K562 (cell line): ENCODE measurements at regions not wholly inside any gene's neighbourhood (a gene's known extent, or its start where the extent isn't known, plus 50 kb on each side); places are given as distances from the start of the nearest gene placed in this dataset.

Source experiments
- ATAC-seq: fragments of 200-7000 bp; cut with Tn5 transposase; 3 replicates; pipeline ENCODE4 v1.9.1; 2020; ENCODE audit warnings: moderate library complexity
- BruUV-seq: library from RNA; stranded (reverse); fragments of 400-500 nt; replicated peaks from 2 replicates; lab custom pipeline; 2021; lab: Mats Ljungman, UMichigan
- CTCF ChIA-PET: fragments of 300-600 bp; formaldehyde crosslinking; extraction: SDS; loops from one replicate; lab custom pipeline; 2021; ENCODE audit warnings: low intra/inter-chr PET ratio; lab: Yijun Ruan, JAX
- POLR2A ChIA-PET: fragments of 300-600, 350-650 bp; sonication (Branson Sonifier 250); formaldehyde crosslinking; extraction: SDS; loops from one replicate; lab custom pipeline; 2021; ENCODE audit warnings: antibody characterized with exemption, inconsistent platforms; lab: Yijun Ruan, JAX
- DNase-seq, 4 experiments: peaks; one replicate each; pipeline versions ENCODE4 v3.0.0 to v3.0.0-alpha.2; 2011 to 2018; ENCODE audit warnings: low spot score in 3 of 4, mixed read lengths in 3 of 4; ENCODE audit errors: extremely low read depth in 1 of 4
- FAIRE-seq: peaks from 2 replicates; lab custom pipeline; 2011; peaks lifted over from hg19 to GRCh38; lab: Jason Lieb, UNC
- H2AFZ ChIP-seq: 2 replicates; pipeline ENCODE4 v1.6.0; 2011; ENCODE audit warnings: low read depth, low read length, control low read depth, inconsistent platforms
- H3K27ac ChIP-seq: fragments of 200-600 bp; 3 replicates; pipeline ENCODE4 v1.8.0; 2011; ENCODE audit warnings: low read depth, mild to moderate bottlenecking, control low read depth, inconsistent platforms, low read length, moderate library complexity, mixed read lengths; ENCODE audit errors: extremely low read depth
- H3K27me3 ChIP-seq, 2 experiments: fragments of 300-600 bp in 1 of 2; 2 replicates in 1 of 2; 3 replicates in 1 of 2; pipeline versions ENCODE4 v1.6.0 to v1.8.0; 2011; ENCODE audit warnings: inconsistent platforms in 2 of 2, low read length in 2 of 2, mild to moderate bottlenecking in 1 of 2, mixed read lengths in 1 of 2, moderate library complexity in 1 of 2; ENCODE audit not compliant: control insufficient read depth in 2 of 2, insufficient read depth in 2 of 2
- H3K36me3 ChIP-seq: fragments of 300-600 bp; 3 replicates; pipeline ENCODE4 v1.8.0; 2011; ENCODE audit warnings: mild to moderate bottlenecking, low read length, inconsistent platforms; ENCODE audit not compliant: control insufficient read depth, insufficient read depth
- H3K4me1 ChIP-seq, 2 experiments: fragments of 200-600 bp in 1 of 2; replicated peaks in 1 of 2; 2 replicates in 1 of 2; 3 replicates in 1 of 2; pipeline versions ENCODE4 v1.5.1 to v1.8.0; 2011; ENCODE audit warnings: inconsistent platforms in 2 of 2, low read length in 2 of 2, mild to moderate bottlenecking in 1 of 2, mixed read lengths in 1 of 2, moderate library complexity in 1 of 2; ENCODE audit not compliant: control insufficient read depth in 2 of 2, insufficient read depth in 2 of 2
- H3K4me2 ChIP-seq: 2 replicates; pipeline ENCODE4 v1.6.1; 2011; ENCODE audit warnings: low read length, control low read depth, inconsistent platforms, mixed read lengths; ENCODE audit not compliant: insufficient read depth
- H3K4me3 ChIP-seq: fragments of 200-600 bp; sonication (generic), shearing (Covaris generic); 2 replicates; pipeline ENCODE4 v1.5.1; 2016; ENCODE audit warnings: control low read depth, inconsistent platforms
- H3K79me2 ChIP-seq: fragments of 200-600 bp; 3 replicates; pipeline ENCODE4 v1.8.0; 2011; ENCODE audit warnings: low read length, inconsistent platforms; ENCODE audit not compliant: control insufficient read depth, insufficient read depth
- H3K9ac ChIP-seq, 2 experiments: 2 replicates each; pipeline versions ENCODE4 v1.6.0 to v1.6.1; 2011; ENCODE audit warnings: low read depth in 2 of 2, low read length in 2 of 2, control low read depth in 1 of 2, inconsistent platforms in 1 of 2, mild to moderate bottlenecking in 1 of 2, mixed read lengths in 1 of 2; ENCODE audit not compliant: insufficient read depth in 1 of 2
- H3K9me1 ChIP-seq: one replicate; pipeline ENCODE4 v1.6.0; 2011; ENCODE audit warnings: inconsistent platforms, mild to moderate bottlenecking, low read length, moderate library complexity; ENCODE audit not compliant: control insufficient read depth, insufficient read depth
- H3K9me3 ChIP-seq: replicated peaks from 2 replicates; pipeline ENCODE4 v1.5.1; 2011; ENCODE audit warnings: low read depth, low read length, inconsistent platforms; ENCODE audit not compliant: control insufficient read depth, insufficient read depth
- H4K20me1 ChIP-seq: replicated peaks from 2 replicates; pipeline ENCODE4 v1.6.1; 2011; ENCODE audit warnings: low read length, inconsistent platforms, mixed read lengths; ENCODE audit not compliant: control insufficient read depth, insufficient read depth
- CC2D1A ChIP-seq: fragments of 450-650 bp; IDR thresholded peaks from 2 replicates; pipeline ENCODE4 v1.6.1; 2017; ENCODE audit warnings: mild to moderate bottlenecking
- CTBP1 ChIP-seq: fragments of 450-650 bp; IDR thresholded peaks from 2 replicates; pipeline ENCODE4 v1.6.1; 2016; ENCODE audit warnings: borderline replicate concordance
- EP400 ChIP-seq: fragments of 450-650 bp; IDR thresholded peaks from 2 replicates; pipeline ENCODE4 v1.6.1; 2017; ENCODE audit warnings: antibody characterized with exemption, mild to moderate bottlenecking, moderate library complexity
- FUS ChIP-seq: fragments of 200-400 bp; formaldehyde crosslinking; optimal IDR thresholded peaks from 2 replicates; pipeline ENCODE3; 2017; ENCODE audit warnings: low read depth, low read length
- GTF2E2 ChIP-seq: fragments of 200-800 bp; sonication (Bioruptor generic); IDR thresholded peaks from 2 replicates; pipeline ENCODE4 v1.6.1; 2016; ENCODE audit warnings: missing genetic modification characterization, missing compliant biosample characterization
- IFI16 ChIP-seq: fragments of 250-450 bp; sonication (Bioruptor Pico); IDR thresholded peaks from 2 replicates; pipeline ENCODE4 v2.1.2; 2022; ENCODE audit warnings: mild to moderate bottlenecking, inconsistent platforms
- NELFE ChIP-seq: IDR thresholded peaks from 2 replicates; pipeline ENCODE4 v1.6.1; 2011; ENCODE audit warnings: mild to moderate bottlenecking; ENCODE audit not compliant: insufficient read depth, insufficient read length
- NUFIP1 ChIP-seq: fragments of 450-650 bp; IDR thresholded peaks from 2 replicates; pipeline ENCODE4 v1.6.1; 2018; ENCODE audit not compliant: partially characterized antibody
- OTX1 ChIP-seq: fragments of 450-650 bp; formaldehyde crosslinking; IDR thresholded peaks from 2 replicates; pipeline ENCODE4 v1.4.0; 2022; ENCODE audit warnings: mild to moderate bottlenecking
- SETDB1 ChIP-seq: IDR thresholded peaks from one replicate; pipeline ENCODE4 v1.6.1; 2012; ENCODE audit warnings: low read length, control low read depth, inconsistent platforms
- SNIP1 ChIP-seq: fragments of 450-650 bp; IDR thresholded peaks from 2 replicates; pipeline ENCODE4 v1.7.1; 2017; ENCODE audit warnings: low read depth, mild to moderate bottlenecking
- SREBF1 ChIP-seq: fragments of 150-350 bp; IDR thresholded peaks from 2 replicates; pipeline ENCODE4 v1.6.1; 2014; ENCODE audit warnings: antibody characterized with exemption, low read depth, low read length, borderline replicate concordance
- TRIM28 ChIP-seq: fragments of 450-650 bp; IDR thresholded peaks from 2 replicates; pipeline ENCODE4 v1.6.1; 2017
- ZNF253 ChIP-seq: fragments of 250-450 bp; sonication (Bioruptor Pico); conservative IDR thresholded peaks from 2 replicates; pipeline ENCODE4 v1.6.1; 2021; ENCODE audit warnings: mild to moderate bottlenecking
- ZNF316 ChIP-seq: fragments of 450-650 bp; IDR thresholded peaks from 2 replicates; pipeline ENCODE4 v1.6.1; 2016
- ZNF436 ChIP-seq: fragments of 250-450, 450-650 bp; sonication (Bioruptor Pico); formaldehyde crosslinking; IDR thresholded peaks from 2 replicates; pipeline ENCODE4 v1.7.0; 2020; ENCODE audit warnings: mild to moderate bottlenecking
- ZNF507 ChIP-seq: conservative IDR thresholded peaks from 2 replicates; pipeline ENCODE4 v1.6.1; 2017; ENCODE audit warnings: missing genetic modification characterization, missing compliant biosample characterization
- ZNF785 ChIP-seq: fragments of 250-450 bp; sonication (Bioruptor Pico); IDR thresholded peaks from 2 replicates; pipeline ENCODE4 v1.4.0; 2020; ENCODE audit warnings: mild to moderate bottlenecking
- ZNF830 ChIP-seq: fragments of 250-450 bp; sonication (Bioruptor Pico); IDR thresholded peaks from 2 replicates; pipeline ENCODE4 v1.5.0; 2021; ENCODE audit warnings: mild to moderate bottlenecking
- ZZZ3 ChIP-seq: fragments of 450-650 bp; IDR thresholded peaks from 2 replicates; pipeline ENCODE4 v1.6.1; 2016; ENCODE audit warnings: antibody characterized with exemption, mild to moderate bottlenecking, moderate library complexity
- WGBS: fragments of 100-300 bp; shearing (Covaris generic); methylation state at CpG from one replicate; pipeline ENCODE4 v1.1.6; 2016; ENCODE audit warnings: low coverage, mixed read lengths; ENCODE audit not compliant: insufficient coverage; ENCODE audit errors: missing lambda C conversion rate; 5-methylcytosine and 5-hydroxymethylcytosine counted together
- in situ Hi-C: fragments of 300-500 bp; cut with MboI; formaldehyde crosslinking; loops from 4 replicates; pipeline ENCODE4 v1.15.0; 2018; ENCODE audit warnings: inconsistent platforms, mixed read lengths
- intact Hi-C: fragments of 100-400 bp; cut with micrococcal nuclease; formaldehyde crosslinking; loops from 2 replicates; pipeline ENCODE4 v1.14.2; 2022
- TF ChIP-seq, protein P1 (sequence below): fragments of 200-800 bp; sonication (Bioruptor generic); IDR thresholded peaks from 2 replicates; pipeline ENCODE4 v1.6.1; 2017; ENCODE audit warnings: missing genetic modification characterization, missing compliant biosample characterization

DNA sequence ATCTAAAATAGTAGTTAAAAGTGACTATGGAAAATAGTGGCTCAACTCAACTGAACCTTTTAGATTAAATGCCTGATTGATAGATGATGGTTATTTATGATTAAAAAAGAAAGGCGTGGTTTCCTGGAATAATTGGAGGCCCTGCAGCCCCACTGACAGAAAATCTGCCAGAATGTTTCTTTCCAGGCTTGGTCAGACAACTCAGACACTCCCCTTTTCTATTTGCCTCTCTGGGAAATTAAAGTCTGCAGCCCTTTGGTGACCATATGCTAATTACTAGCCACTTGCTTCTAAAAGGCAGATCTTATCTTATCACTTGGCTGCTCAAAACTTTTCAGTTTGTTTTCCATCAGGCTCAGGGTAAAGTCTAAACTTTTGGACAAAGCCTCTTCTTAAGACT, 506.0 kb downstream of the TMEM114 start:
- no peak overlapping the region for H2AFZ ChIP-seq
- no peak overlapping the region for H3K4me2 ChIP-seq
- no peak for TF ChIP-seq FUS
- TF ChIP-seq SREBF1: no peak
- TF ChIP-seq NELFE: no peak
- no peak for TF ChIP-seq ZNF316
- TF ChIP-seq OTX1: no peak
- TF ChIP-seq, all 486 proteins: peak for 0
- FAIRE-seq: no peak
- Histone ChIP-seq H3K27ac (no peak overlapping the region), H3K27me3 (no peaks in the 10 kb centered on the region), H3K9me3 (no peaks in the 10 kb centered on the region), H3K9me1 (peaks cover 2% of the 10 kb centered on the region), H4K20me1 (peaks cover 13% of the 10 kb centered on the region; the same call in 1 of the 2 replicates), H3K36me3 (peaks cover 81% of the 10 kb centered on the region), H3K9ac (no peak overlapping the region), H3K4me3 (no peak overlapping the region), H3K4me1 (peaks cover 6 to 20% of the 10 kb centered on the region in 2 experiments; a peak in 4 of 5 replicates), H3K79me2 (peaks cover 98% of the 10 kb centered on the region)
- WGBS: 100% methylated on average over 1 of the region's 1 CpG
- intact Hi-C loops: no loop called here
- ChIA-PET CTCF (no interaction called here), POLR2A (no interaction called here)
- no peak for DNase-seq
- no peak for ATAC-seq
- BruUV-seq: no TSS peak
- in situ Hi-C loops: no loop called here

DNA sequence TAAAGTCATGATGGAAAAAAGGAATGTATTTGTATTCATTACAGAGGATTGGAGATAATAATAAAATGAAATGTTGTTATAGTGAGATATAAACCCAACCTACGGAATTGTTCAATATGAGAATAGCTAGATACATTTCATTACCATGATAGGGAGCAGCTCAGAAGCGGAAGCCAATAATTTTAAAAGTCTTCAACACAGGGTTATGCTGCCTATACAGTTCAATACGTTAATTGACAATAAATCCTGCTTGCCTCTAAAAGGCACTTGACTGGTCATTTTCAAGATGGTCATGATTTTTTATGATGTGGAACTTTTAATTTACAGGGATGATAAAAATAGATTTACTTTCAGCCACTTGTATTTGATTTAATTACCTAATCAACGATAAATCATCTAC, 506.8 kb downstream of the TMEM114 start:
- no peak overlapping the region for H3K4me3 ChIP-seq
- CTCF ChIA-PET: no interaction called here
- H3K9me1 ChIP-seq: peaks cover 2% of the 10 kb centered on the region
- H3K27me3 ChIP-seq: no peaks in the 10 kb centered on the region
- WGBS: 97% methylated on average over 4 of the region's 4 CpGs
- no peak for ATAC-seq
- DNase-seq: no peak
- H3K4me2 ChIP-seq: no peak overlapping the region
- peaks cover 6 to 12% of the 10 kb centered on the region in 2 experiments; a peak in 4 of 5 replicates for H3K4me1 ChIP-seq
- peaks cover 7% of the 10 kb centered on the region; the same call in 1 of the 2 replicates for H4K20me1 ChIP-seq
- in situ Hi-C loops: no loop called here
- peaks cover 80% of the 10 kb centered on the region for H3K36me3 ChIP-seq
- no peak for FAIRE-seq
- no TSS peak for BruUV-seq
- no peaks in the 10 kb centered on the region for H3K9me3 ChIP-seq
- H2AFZ ChIP-seq: no peak overlapping the region
- no peak overlapping the region for H3K9ac ChIP-seq
- H3K27ac ChIP-seq: no peak overlapping the region
- POLR2A ChIA-PET: interaction anchor here (1.8 kb wide), 1 partner anchor 16 kb away, joined by 9 read pairs; no protein-coding TSS in a partner anchor
- intact Hi-C loops: no loop called here
- H3K79me2 ChIP-seq: peaks cover 97% of the 10 kb centered on the region
- no peak for TF ChIP-seq ZNF507
- TF ChIP-seq ZNF830: no peak
- TF ChIP-seq, protein P1, sequence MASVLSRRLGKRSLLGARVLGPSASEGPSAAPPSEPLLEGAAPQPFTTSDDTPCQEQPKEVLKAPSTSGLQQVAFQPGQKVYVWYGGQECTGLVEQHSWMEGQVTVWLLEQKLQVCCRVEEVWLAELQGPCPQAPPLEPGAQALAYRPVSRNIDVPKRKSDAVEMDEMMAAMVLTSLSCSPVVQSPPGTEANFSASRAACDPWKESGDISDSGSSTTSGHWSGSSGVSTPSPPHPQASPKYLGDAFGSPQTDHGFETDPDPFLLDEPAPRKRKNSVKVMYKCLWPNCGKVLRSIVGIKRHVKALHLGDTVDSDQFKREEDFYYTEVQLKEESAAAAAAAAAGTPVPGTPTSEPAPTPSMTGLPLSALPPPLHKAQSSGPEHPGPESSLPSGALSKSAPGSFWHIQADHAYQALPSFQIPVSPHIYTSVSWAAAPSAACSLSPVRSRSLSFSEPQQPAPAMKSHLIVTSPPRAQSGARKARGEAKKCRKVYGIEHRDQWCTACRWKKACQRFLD (CRISPR knock-in tag): no peak
- no peak for TF ChIP-seq TRIM28
- no peak for TF ChIP-seq ZNF436
- no peak for TF ChIP-seq GTF2E2
- no peak for TF ChIP-seq SETDB1
- no peak for TF ChIP-seq CC2D1A
- no peak for TF ChIP-seq ZNF253 (CRISPR knock-in tag)
- TF ChIP-seq ZNF785 (CRISPR knock-in tag): no peak
- TF ChIP-seq IFI16 (CRISPR knock-in tag): no peak
- TF ChIP-seq NUFIP1: no peak
- no peak for TF ChIP-seq CTBP1
- no peak for TF ChIP-seq SNIP1
- no peak for TF ChIP-seq ZZZ3
- no peak for TF ChIP-seq EP400
